ENCODE measurements at regions not wholly inside any gene's neighbourhood (a gene's known extent, or its start where the extent isn't known, plus 50 kb on each side); places are given as distances from the start of the nearest gene placed in this dataset.

GRCh38 chr4:65190780-65191179 lies 479.5 kb downstream of the EPHA5 start:
- peaks cover 8% of the 10 kb centered on the region; the same call in 1 of the 2 replicates for H3K4me1 ChIP-seq (ENCODE audit: low read length)
- H3K36me3 ChIP-seq (replicated peaks; ENCODE audit: low read depth, low read length) = no peaks in the 10 kb centered on the region
- no peak overlapping the region for H2AFZ ChIP-seq (ENCODE audit: low read depth, low read length)
- H3K9me3 ChIP-seq (ENCODE audit: insufficient read depth, low read length) = no peaks in the 10 kb centered on the region
- no peaks in the 10 kb centered on the region for H3K79me2 ChIP-seq (ENCODE audit: low read length)
- no peak overlapping the region for H3K27ac ChIP-seq (ENCODE audit: low read length)
- no peaks in the 10 kb centered on the region for H3K27me3 ChIP-seq (ENCODE audit: low read depth, low read length)
- H3K9ac ChIP-seq (ENCODE audit: low read length) = no peak overlapping the region
- H3K4me2 ChIP-seq (ENCODE audit: low read length) = no peak overlapping the region
- H4K20me1 ChIP-seq (ENCODE audit: insufficient read depth, low read length) = no peaks in the 10 kb centered on the region
- H3K4me3 ChIP-seq (ENCODE audit: low read length) = no peak overlapping the region
- TF ChIP-seq EZH2phosphoT487 (IDR thresholded peaks at IDR 0.05; ENCODE audit: low read depth) = no peak
- TF ChIP-seq, protein P1, sequence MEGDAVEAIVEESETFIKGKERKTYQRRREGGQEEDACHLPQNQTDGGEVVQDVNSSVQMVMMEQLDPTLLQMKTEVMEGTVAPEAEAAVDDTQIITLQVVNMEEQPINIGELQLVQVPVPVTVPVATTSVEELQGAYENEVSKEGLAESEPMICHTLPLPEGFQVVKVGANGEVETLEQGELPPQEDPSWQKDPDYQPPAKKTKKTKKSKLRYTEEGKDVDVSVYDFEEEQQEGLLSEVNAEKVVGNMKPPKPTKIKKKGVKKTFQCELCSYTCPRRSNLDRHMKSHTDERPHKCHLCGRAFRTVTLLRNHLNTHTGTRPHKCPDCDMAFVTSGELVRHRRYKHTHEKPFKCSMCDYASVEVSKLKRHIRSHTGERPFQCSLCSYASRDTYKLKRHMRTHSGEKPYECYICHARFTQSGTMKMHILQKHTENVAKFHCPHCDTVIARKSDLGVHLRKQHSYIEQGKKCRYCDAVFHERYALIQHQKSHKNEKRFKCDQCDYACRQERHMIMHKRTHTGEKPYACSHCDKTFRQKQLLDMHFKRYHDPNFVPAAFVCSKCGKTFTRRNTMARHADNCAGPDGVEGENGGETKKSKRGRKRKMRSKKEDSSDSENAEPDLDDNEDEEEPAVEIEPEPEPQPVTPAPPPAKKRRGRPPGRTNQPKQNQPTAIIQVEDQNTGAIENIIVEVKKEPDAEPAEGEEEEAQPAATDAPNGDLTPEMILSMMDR (IDR thresholded peaks at IDR 0.05; ENCODE audit: low read depth, low read length) = no peak

DNA sequence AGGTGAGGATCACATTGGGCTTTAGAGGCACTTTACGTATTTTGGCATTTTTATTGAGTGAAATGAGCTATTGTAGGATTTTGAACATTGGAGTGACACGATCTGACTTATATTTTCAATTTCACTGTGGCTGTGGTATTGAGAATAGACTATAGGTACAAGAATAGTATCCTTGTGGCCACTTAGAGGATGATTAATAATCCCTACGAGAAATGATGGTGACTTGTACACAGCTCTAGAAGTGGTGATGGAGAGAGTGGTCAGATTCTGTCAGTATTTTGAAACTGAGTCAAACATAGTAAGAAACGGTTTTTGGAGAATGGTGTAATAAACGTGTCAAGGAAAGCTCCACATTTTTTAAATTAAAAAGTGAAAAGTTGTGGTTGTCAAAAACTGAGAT lies 494.7 kb downstream of the EPHA5 start:
- TF ChIP-seq, protein P1 (IDR thresholded peaks at IDR 0.05; ENCODE audit: low read depth, low read length) = no peak
- no peak for TF ChIP-seq EZH2phosphoT487 (IDR thresholded peaks at IDR 0.05; ENCODE audit: low read depth)
- Histone ChIP-seq H3K9ac (ENCODE audit: low read length) (no peak overlapping the region), H4K20me1 (ENCODE audit: insufficient read depth, low read length) (no peaks in the 10 kb centered on the region), H3K27me3 (ENCODE audit: low read depth, low read length) (no peaks in the 10 kb centered on the region), H3K79me2 (ENCODE audit: low read length) (no peaks in the 10 kb centered on the region), H3K4me2 (ENCODE audit: low read length) (no peak overlapping the region), H3K9me3 (ENCODE audit: insufficient read depth, low read length) (no peaks in the 10 kb centered on the region), H3K4me1 (ENCODE audit: low read length) (no peaks in the 10 kb centered on the region), H2AFZ (ENCODE audit: low read depth, low read length) (no peak overlapping the region), H3K36me3 (replicated peaks; ENCODE audit: low read depth, low read length) (no peaks in the 10 kb centered on the region), H3K4me3 (ENCODE audit: low read length) (no peak overlapping the region), H3K27ac (ENCODE audit: low read length) (no peak overlapping the region)

- H3K4me1 ChIP-seq (ENCODE audit: low read length) = no peaks in the 10 kb centered on the region
- H3K9ac ChIP-seq (ENCODE audit: low read length) = no peak overlapping the region
- H4K20me1 ChIP-seq (ENCODE audit: insufficient read depth, low read length) = no peaks in the 10 kb centered on the region
- H3K9me3 ChIP-seq (ENCODE audit: insufficient read depth, low read length) = no peaks in the 10 kb centered on the region
- no peak overlapping the region for H2AFZ ChIP-seq (ENCODE audit: low read depth, low read length)
- no peak overlapping the region for H3K27ac ChIP-seq (ENCODE audit: low read length)
- TF ChIP-seq, protein P1 (IDR thresholded peaks at IDR 0.05; ENCODE audit: low read depth, low read length) = no peak
- TF ChIP-seq EZH2phosphoT487 (IDR thresholded peaks at IDR 0.05; ENCODE audit: low read depth) = no peak
- no peaks in the 10 kb centered on the region for H3K36me3 ChIP-seq (replicated peaks; ENCODE audit: low read depth, low read length)
- H3K79me2 ChIP-seq (ENCODE audit: low read length) = no peaks in the 10 kb centered on the region
- no peak overlapping the region for H3K4me3 ChIP-seq (ENCODE audit: low read length)
- H3K4me2 ChIP-seq (ENCODE audit: low read length) = no peak overlapping the region
- H3K27me3 ChIP-seq (ENCODE audit: low read depth, low read length) = no peaks in the 10 kb centered on the region
Measured at GRCh38 chr4:65170768-65171514, 499.3 kb downstream of the EPHA5 start.

- Histone ChIP-seq H3K27ac (ENCODE audit: low read length) (no peak overlapping the region), H4K20me1 (ENCODE audit: insufficient read depth, low read length) (no peaks in the 10 kb centered on the region), H3K9me3 (ENCODE audit: insufficient read depth, low read length) (no peaks in the 10 kb centered on the region), H3K79me2 (ENCODE audit: low read length) (no peaks in the 10 kb centered on the region), H3K9ac (ENCODE audit: low read length) (no peak overlapping the region), H3K4me3 (ENCODE audit: low read length) (no peak overlapping the region), H2AFZ (ENCODE audit: low read depth, low read length) (no peak overlapping the region), H3K4me1 (ENCODE audit: low read length) (no peaks in the 10 kb centered on the region), H3K36me3 (replicated peaks; ENCODE audit: low read depth, low read length) (no peaks in the 10 kb centered on the region), H3K4me2 (ENCODE audit: low read length) (no peak overlapping the region), H3K27me3 (ENCODE audit: low read depth, low read length) (no peaks in the 10 kb centered on the region)
- TF ChIP-seq, protein P1 (IDR thresholded peaks at IDR 0.05; ENCODE audit: low read depth, low read length) = no peak
- no peak for TF ChIP-seq EZH2phosphoT487 (IDR thresholded peaks at IDR 0.05; ENCODE audit: low read depth)
Measured at GRCh38 chr4:65167719-65168118, 502.6 kb downstream of the EPHA5 start.
